ENCODE measurements at regions not wholly inside any gene's neighbourhood (a gene's known extent, or its start where the extent isn't known, plus 50 kb on each side); places are given as distances from the start of the nearest gene placed in this dataset.

- Histone ChIP-seq H3K36me3 (ENCODE audit: control insufficient read depth, insufficient read depth, low read length) (no peaks in the 10 kb centered on the region), H3K27ac (ENCODE audit: low read length) (peak overlapping the region; percentile 91), H3K4me3 (ENCODE audit: low read length) (no peak overlapping the region), H3K27me3 (ENCODE audit: control insufficient read depth, insufficient read depth, low read length) (no peaks in the 10 kb centered on the region), H3K4me1 (ENCODE audit: control insufficient read depth, insufficient read depth, low read length) (peaks cover 22% of the 10 kb centered on the region), H3K9me3 (ENCODE audit: control insufficient read depth, insufficient read depth, low read length) (no peaks in the 10 kb centered on the region)
- Mint-ChIP-seq H3K27me3 (ENCODE audit: low read depth in 2 of 2) (no peaks in the 10 kb centered on the region), H3K36me3 (no peaks in the 10 kb centered on the region), H3K4me3 (peak overlapping the region; percentile 70), H3K4me1 (peaks cover 28 to 29% of the 10 kb centered on the region in 2 donors), H3K9me3 (no peaks in the 10 kb centered on the region), H3K27ac (peak overlapping the region; percentile 90 to 94)
- TF ChIP-seq, protein P1, sequence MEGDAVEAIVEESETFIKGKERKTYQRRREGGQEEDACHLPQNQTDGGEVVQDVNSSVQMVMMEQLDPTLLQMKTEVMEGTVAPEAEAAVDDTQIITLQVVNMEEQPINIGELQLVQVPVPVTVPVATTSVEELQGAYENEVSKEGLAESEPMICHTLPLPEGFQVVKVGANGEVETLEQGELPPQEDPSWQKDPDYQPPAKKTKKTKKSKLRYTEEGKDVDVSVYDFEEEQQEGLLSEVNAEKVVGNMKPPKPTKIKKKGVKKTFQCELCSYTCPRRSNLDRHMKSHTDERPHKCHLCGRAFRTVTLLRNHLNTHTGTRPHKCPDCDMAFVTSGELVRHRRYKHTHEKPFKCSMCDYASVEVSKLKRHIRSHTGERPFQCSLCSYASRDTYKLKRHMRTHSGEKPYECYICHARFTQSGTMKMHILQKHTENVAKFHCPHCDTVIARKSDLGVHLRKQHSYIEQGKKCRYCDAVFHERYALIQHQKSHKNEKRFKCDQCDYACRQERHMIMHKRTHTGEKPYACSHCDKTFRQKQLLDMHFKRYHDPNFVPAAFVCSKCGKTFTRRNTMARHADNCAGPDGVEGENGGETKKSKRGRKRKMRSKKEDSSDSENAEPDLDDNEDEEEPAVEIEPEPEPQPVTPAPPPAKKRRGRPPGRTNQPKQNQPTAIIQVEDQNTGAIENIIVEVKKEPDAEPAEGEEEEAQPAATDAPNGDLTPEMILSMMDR (IDR thresholded peaks at IDR 0.05): no peak
- ATAC-seq (peak; percentile 71 to 88 (median 88)), DNase-seq (peak; percentile 78 to 93)
- intact Hi-C loops (cut with micrococcal nuclease): loop anchor here (1.0 to 5.0 kb wide), 2 partner anchors 82 to 145 kb away; partner anchors contain the start of gene CTNNB1
- WGBS (ENCODE audit: insufficient coverage): 2% methylated on average over 15 of the region's 15 CpGs
These were observed 81.9 kb upstream of the CTNNB1 start for GRCh38 chr3:41117398-41117870.

GRCh38 chr3:41118461-41119390, 80.6 kb upstream of the CTNNB1 start:
- no peaks in the 10 kb centered on the region for H3K9me3 Mint-ChIP-seq
- DNase-seq: peak; percentile 39 to 54
- intact Hi-C loops (cut with micrococcal nuclease): loop anchor here (5.0 kb wide), 1 partner anchor 146 kb away; no protein-coding TSS in a partner anchor

GRCh38 chr3:41120460-41120859, 78.8 kb upstream of the CTNNB1 start:
- peaks cover 22% of the 10 kb centered on the region for H3K4me1 ChIP-seq (ENCODE audit: control insufficient read depth, insufficient read depth, low read length)
- ATAC-seq (no peak), DNase-seq (no peak)
- TF ChIP-seq, protein P1 (IDR thresholded peaks at IDR 0.05): no peak
- H3K27ac ChIP-seq (ENCODE audit: low read length): no peak overlapping the region
- no peaks in the 10 kb centered on the region for H3K27me3 ChIP-seq (ENCODE audit: control insufficient read depth, insufficient read depth, low read length)
- Mint-ChIP-seq H3K4me1 (peaks cover 28 to 29% of the 10 kb centered on the region in 2 donors), H3K27me3 (ENCODE audit: low read depth in 2 of 2) (no peaks in the 10 kb centered on the region), H3K27ac (peak overlapping the region in 1 of 2 donors; percentile 11), H3K9me3 (no peaks in the 10 kb centered on the region), H3K4me3 (no peak overlapping the region), H3K36me3 (peaks cover 7% of the 10 kb centered on the region)
- 74% methylated on average over 7 of the region's 7 CpGs for WGBS (ENCODE audit: insufficient coverage)
- H3K9me3 ChIP-seq (ENCODE audit: control insufficient read depth, insufficient read depth, low read length): no peaks in the 10 kb centered on the region
- intact Hi-C loops (cut with micrococcal nuclease): no loop called here
- H3K36me3 ChIP-seq (ENCODE audit: control insufficient read depth, insufficient read depth, low read length): no peaks in the 10 kb centered on the region
- no peak overlapping the region for H3K4me3 ChIP-seq (ENCODE audit: low read length)

More at GRCh38 chr3:41118461-41119390, 80.6 kb upstream of the CTNNB1 start:
- TF ChIP-seq, protein P1 (IDR thresholded peaks at IDR 0.05): no peak
- Mint-ChIP-seq H3K27me3 (ENCODE audit: low read depth in 2 of 2) (no peaks in the 10 kb centered on the region), H3K4me1 (peaks cover 28 to 29% of the 10 kb centered on the region in 2 donors), H3K36me3 (no peaks in the 10 kb centered on the region), H3K4me3 (peak overlapping the region; percentile 70), H3K27ac (peak overlapping the region; percentile 90 to 94)
- no peak overlapping the region for H3K4me3 ChIP-seq (ENCODE audit: low read length)
- no peaks in the 10 kb centered on the region for H3K9me3 ChIP-seq (ENCODE audit: control insufficient read depth, insufficient read depth, low read length)
- WGBS (ENCODE audit: insufficient coverage): 78% methylated on average over 10 of the region's 10 CpGs
- no peaks in the 10 kb centered on the region for H3K36me3 ChIP-seq (ENCODE audit: control insufficient read depth, insufficient read depth, low read length)
- H3K27ac ChIP-seq (ENCODE audit: low read length): peak overlapping the region; percentile 91
- no peaks in the 10 kb centered on the region for H3K27me3 ChIP-seq (ENCODE audit: control insufficient read depth, insufficient read depth, low read length)
- H3K4me1 ChIP-seq (ENCODE audit: control insufficient read depth, insufficient read depth, low read length): peaks cover 22% of the 10 kb centered on the region
- peak; percentile 63 to 67 (median 64) for ATAC-seq

Measured in natural killer cell (primary cell).